K562 (cell line): ENCODE measurements at regions not wholly inside any gene's neighbourhood (a gene's known extent, or its start where the extent isn't known, plus 50 kb on each side); places are given as distances from the start of the nearest gene placed in this dataset.

Experiments
- ATAC-seq: fragments of 200-7000 bp; cut with Tn5 transposase; 3 replicates; pipeline ENCODE4 v1.9.1; 2020; ENCODE audit warnings: moderate library complexity
- BruUV-seq: library from RNA; stranded (reverse); fragments of 400-500 nt; replicated peaks from 2 replicates; lab custom pipeline; 2021; lab: Mats Ljungman, UMichigan
- CTCF ChIA-PET: fragments of 300-600 bp; formaldehyde crosslinking; extraction: SDS; loops from one replicate; lab custom pipeline; 2021; ENCODE audit warnings: low intra/inter-chr PET ratio; lab: Yijun Ruan, JAX
- POLR2A ChIA-PET: fragments of 300-600, 350-650 bp; sonication (Branson Sonifier 250); formaldehyde crosslinking; extraction: SDS; loops from one replicate; lab custom pipeline; 2021; ENCODE audit warnings: antibody characterized with exemption, inconsistent platforms; lab: Yijun Ruan, JAX
- DNase-seq, 4 experiments: peaks; one replicate each; pipeline versions ENCODE4 v3.0.0 to v3.0.0-alpha.2; 2011 to 2018; ENCODE audit warnings: low spot score in 3 of 4, mixed read lengths in 3 of 4; ENCODE audit errors: extremely low read depth in 1 of 4
- FAIRE-seq: peaks from 2 replicates; lab custom pipeline; 2011; peaks lifted over from hg19 to GRCh38; lab: Jason Lieb, UNC
- H2AFZ ChIP-seq: 2 replicates; pipeline ENCODE4 v1.6.0; 2011; ENCODE audit warnings: low read depth, low read length, control low read depth, inconsistent platforms
- H3K27ac ChIP-seq: fragments of 200-600 bp; 3 replicates; pipeline ENCODE4 v1.8.0; 2011; ENCODE audit warnings: low read depth, mild to moderate bottlenecking, control low read depth, inconsistent platforms, low read length, moderate library complexity, mixed read lengths; ENCODE audit errors: extremely low read depth
- H3K27me3 ChIP-seq, 2 experiments: fragments of 300-600 bp in 1 of 2; 2 replicates in 1 of 2; 3 replicates in 1 of 2; pipeline versions ENCODE4 v1.6.0 to v1.8.0; 2011; ENCODE audit warnings: inconsistent platforms in 2 of 2, low read length in 2 of 2, mild to moderate bottlenecking in 1 of 2, mixed read lengths in 1 of 2, moderate library complexity in 1 of 2; ENCODE audit not compliant: control insufficient read depth in 2 of 2, insufficient read depth in 2 of 2
- H3K36me3 ChIP-seq: fragments of 300-600 bp; 3 replicates; pipeline ENCODE4 v1.8.0; 2011; ENCODE audit warnings: mild to moderate bottlenecking, low read length, inconsistent platforms; ENCODE audit not compliant: control insufficient read depth, insufficient read depth
- H3K4me1 ChIP-seq, 2 experiments: fragments of 200-600 bp in 1 of 2; replicated peaks in 1 of 2; 2 replicates in 1 of 2; 3 replicates in 1 of 2; pipeline versions ENCODE4 v1.5.1 to v1.8.0; 2011; ENCODE audit warnings: inconsistent platforms in 2 of 2, low read length in 2 of 2, mild to moderate bottlenecking in 1 of 2, mixed read lengths in 1 of 2, moderate library complexity in 1 of 2; ENCODE audit not compliant: control insufficient read depth in 2 of 2, insufficient read depth in 2 of 2
- H3K4me2 ChIP-seq: 2 replicates; pipeline ENCODE4 v1.6.1; 2011; ENCODE audit warnings: low read length, control low read depth, inconsistent platforms, mixed read lengths; ENCODE audit not compliant: insufficient read depth
- H3K4me3 ChIP-seq: fragments of 200-600 bp; sonication (generic), shearing (Covaris generic); 2 replicates; pipeline ENCODE4 v1.5.1; 2016; ENCODE audit warnings: control low read depth, inconsistent platforms
- H3K79me2 ChIP-seq: fragments of 200-600 bp; 3 replicates; pipeline ENCODE4 v1.8.0; 2011; ENCODE audit warnings: low read length, inconsistent platforms; ENCODE audit not compliant: control insufficient read depth, insufficient read depth
- H3K9ac ChIP-seq, 2 experiments: 2 replicates each; pipeline versions ENCODE4 v1.6.0 to v1.6.1; 2011; ENCODE audit warnings: low read depth in 2 of 2, low read length in 2 of 2, control low read depth in 1 of 2, inconsistent platforms in 1 of 2, mild to moderate bottlenecking in 1 of 2, mixed read lengths in 1 of 2; ENCODE audit not compliant: insufficient read depth in 1 of 2
- H3K9me1 ChIP-seq: one replicate; pipeline ENCODE4 v1.6.0; 2011; ENCODE audit warnings: inconsistent platforms, mild to moderate bottlenecking, low read length, moderate library complexity; ENCODE audit not compliant: control insufficient read depth, insufficient read depth
- H3K9me3 ChIP-seq: replicated peaks from 2 replicates; pipeline ENCODE4 v1.5.1; 2011; ENCODE audit warnings: low read depth, low read length, inconsistent platforms; ENCODE audit not compliant: control insufficient read depth, insufficient read depth
- H4K20me1 ChIP-seq: replicated peaks from 2 replicates; pipeline ENCODE4 v1.6.1; 2011; ENCODE audit warnings: low read length, inconsistent platforms, mixed read lengths; ENCODE audit not compliant: control insufficient read depth, insufficient read depth
- BDP1 ChIP-seq: IDR thresholded peaks from 3 replicates; pipeline ENCODE4 v1.6.1; 2011; ENCODE audit not compliant: insufficient read length, insufficient read depth
- CXXC5 ChIP-seq: fragments of 250-450 bp; sonication (Bioruptor Pico); IDR thresholded peaks from 2 replicates; pipeline ENCODE4 v1.8.0; 2022; ENCODE audit warnings: inconsistent platforms, mild to moderate bottlenecking, moderate library complexity
- DPF2 ChIP-seq: fragments of 450-650 bp; IDR thresholded peaks from 2 replicates; pipeline ENCODE4 v1.6.1; 2016
- ETS2 ChIP-seq: IDR thresholded peaks from 2 replicates; pipeline ENCODE4 v1.6.1; 2016; ENCODE audit warnings: borderline replicate concordance, missing genetic modification characterization, mild to moderate bottlenecking, moderate library complexity, missing compliant biosample characterization; ENCODE audit not compliant: poor library complexity, severe bottlenecking
- ETV5 ChIP-seq: sonication (generic); formaldehyde crosslinking; IDR thresholded peaks from 2 replicates; pipeline ENCODE4 v1.4.0; 2020; ENCODE audit warnings: low read depth, mild to moderate bottlenecking, missing genetic modification reagents
- JUNB ChIP-seq: fragments of 450-650 bp; formaldehyde crosslinking; conservative IDR thresholded peaks from 2 replicates; pipeline ENCODE4 v1.4.0; 2020; ENCODE audit warnings: mild to moderate bottlenecking
- MEF2D ChIP-seq: conservative IDR thresholded peaks from 2 replicates; pipeline ENCODE4 v1.6.1; 2016; ENCODE audit warnings: low read depth, missing genetic modification characterization, missing compliant biosample characterization
- NFIX ChIP-seq: fragments of 250-450 bp; sonication (Bioruptor Pico); IDR thresholded peaks from 2 replicates; pipeline ENCODE4 v1.4.0; 2020; ENCODE audit warnings: low read depth, mild to moderate bottlenecking, moderate library complexity
- RAD51 ChIP-seq: fragments of 450-650 bp; IDR thresholded peaks from 2 replicates; pipeline ENCODE4 v1.7.1; 2016; ENCODE audit warnings: low read depth, mild to moderate bottlenecking, borderline replicate concordance
- RB1 ChIP-seq: fragments of 450-650 bp; IDR thresholded peaks from 2 replicates; pipeline ENCODE4 v1.6.1; 2017; ENCODE audit warnings: low read depth, mild to moderate bottlenecking
- SOX6 ChIP-seq: fragments of 450-650 bp; IDR thresholded peaks from 2 replicates; pipeline ENCODE4 v1.6.1; 2014; ENCODE audit warnings: mild to moderate bottlenecking
- TAF15 ChIP-seq: fragments of 200-400 bp; formaldehyde crosslinking; IDR thresholded peaks from 2 replicates; pipeline ENCODE4 v1.6.1; 2017; ENCODE audit warnings: mild to moderate bottlenecking, low read depth, low read length, moderate library complexity
- USF1 ChIP-seq: sonication (generic); formaldehyde crosslinking; IDR thresholded peaks from 2 replicates; pipeline ENCODE4 v1.9.0; 2022; ENCODE audit warnings: mild to moderate bottlenecking, missing genetic modification reagents
- ZFP1 ChIP-seq: fragments of 450-650 bp; formaldehyde crosslinking; IDR thresholded peaks from 2 replicates; pipeline ENCODE4 v1.4.0; 2020; ENCODE audit warnings: mild to moderate bottlenecking, mixed read lengths
- ZNF165 ChIP-seq: fragments of 250-450 bp; sonication (Bioruptor Pico); IDR thresholded peaks from 2 replicates; pipeline ENCODE4 v1.4.0; 2020; ENCODE audit warnings: borderline replicate concordance
- WGBS: fragments of 100-300 bp; shearing (Covaris generic); methylation state at CpG from one replicate; pipeline ENCODE4 v1.1.6; 2016; ENCODE audit warnings: low coverage, mixed read lengths; ENCODE audit not compliant: insufficient coverage; ENCODE audit errors: missing lambda C conversion rate; 5-methylcytosine and 5-hydroxymethylcytosine counted together
- in situ Hi-C: fragments of 300-500 bp; cut with MboI; formaldehyde crosslinking; loops from 4 replicates; pipeline ENCODE4 v1.15.0; 2018; ENCODE audit warnings: inconsistent platforms, mixed read lengths
- intact Hi-C: fragments of 100-400 bp; cut with micrococcal nuclease; formaldehyde crosslinking; loops from 2 replicates; pipeline ENCODE4 v1.14.2; 2022
- TF ChIP-seq, protein P1 (sequence below): sonication (generic); formaldehyde crosslinking; IDR thresholded peaks from 2 replicates; pipeline ENCODE4 v1.4.0; 2020; ENCODE audit warnings: mild to moderate bottlenecking, missing genetic modification reagents

DNA sequence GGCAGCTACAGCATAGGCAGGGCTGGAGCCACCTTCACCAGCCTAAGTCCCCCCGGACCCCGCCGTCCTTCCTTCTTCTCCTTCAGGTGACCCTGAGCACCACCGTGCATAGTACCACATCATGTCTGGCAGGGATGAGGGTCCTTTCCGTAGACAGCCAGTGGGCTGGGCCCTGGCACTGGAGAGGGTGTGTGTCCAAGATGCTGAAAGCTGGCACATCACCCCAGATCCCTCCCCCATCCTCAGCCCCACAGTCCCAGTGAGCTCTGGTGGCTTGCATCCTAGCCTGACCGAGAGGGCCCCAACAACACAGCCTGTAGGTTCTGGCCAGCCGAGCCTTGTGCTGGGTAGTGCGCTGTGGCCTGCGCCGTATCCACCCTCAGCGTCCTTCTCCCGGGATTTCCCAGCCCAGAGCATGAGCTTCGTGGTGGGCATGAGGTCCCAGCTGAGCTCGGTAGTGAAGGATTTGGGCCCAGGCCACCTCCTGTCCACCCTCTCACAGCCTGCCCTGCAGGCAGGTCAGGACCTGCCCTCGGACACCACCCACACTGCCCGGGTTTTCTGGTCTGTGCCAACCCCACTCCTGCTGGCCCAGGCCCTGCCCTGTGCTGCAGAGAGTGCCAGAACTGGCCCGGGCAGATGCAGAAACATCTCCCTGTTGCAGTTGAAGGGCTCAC, 1124.3 kb downstream of the BRD1 start (continued):
- no peak for TF ChIP-seq SOX6
- no peak for TF ChIP-seq ZFP1 (CRISPR knock-in tag)
- TF ChIP-seq RB1 = no peak
- TF ChIP-seq ETV5 (CRISPR knock-in tag) = no peak
- TF ChIP-seq, protein P1, sequence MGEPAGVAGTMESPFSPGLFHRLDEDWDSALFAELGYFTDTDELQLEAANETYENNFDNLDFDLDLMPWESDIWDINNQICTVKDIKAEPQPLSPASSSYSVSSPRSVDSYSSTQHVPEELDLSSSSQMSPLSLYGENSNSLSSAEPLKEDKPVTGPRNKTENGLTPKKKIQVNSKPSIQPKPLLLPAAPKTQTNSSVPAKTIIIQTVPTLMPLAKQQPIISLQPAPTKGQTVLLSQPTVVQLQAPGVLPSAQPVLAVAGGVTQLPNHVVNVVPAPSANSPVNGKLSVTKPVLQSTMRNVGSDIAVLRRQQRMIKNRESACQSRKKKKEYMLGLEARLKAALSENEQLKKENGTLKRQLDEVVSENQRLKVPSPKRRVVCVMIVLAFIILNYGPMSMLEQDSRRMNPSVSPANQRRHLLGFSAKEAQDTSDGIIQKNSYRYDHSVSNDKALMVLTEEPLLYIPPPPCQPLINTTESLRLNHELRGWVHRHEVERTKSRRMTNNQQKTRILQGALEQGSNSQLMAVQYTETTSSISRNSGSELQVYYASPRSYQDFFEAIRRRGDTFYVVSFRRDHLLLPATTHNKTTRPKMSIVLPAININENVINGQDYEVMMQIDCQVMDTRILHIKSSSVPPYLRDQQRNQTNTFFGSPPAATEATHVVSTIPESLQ (CRISPR knock-in tag) = no peak
- no peak for TF ChIP-seq ZNF165 (CRISPR knock-in tag)

DNA sequence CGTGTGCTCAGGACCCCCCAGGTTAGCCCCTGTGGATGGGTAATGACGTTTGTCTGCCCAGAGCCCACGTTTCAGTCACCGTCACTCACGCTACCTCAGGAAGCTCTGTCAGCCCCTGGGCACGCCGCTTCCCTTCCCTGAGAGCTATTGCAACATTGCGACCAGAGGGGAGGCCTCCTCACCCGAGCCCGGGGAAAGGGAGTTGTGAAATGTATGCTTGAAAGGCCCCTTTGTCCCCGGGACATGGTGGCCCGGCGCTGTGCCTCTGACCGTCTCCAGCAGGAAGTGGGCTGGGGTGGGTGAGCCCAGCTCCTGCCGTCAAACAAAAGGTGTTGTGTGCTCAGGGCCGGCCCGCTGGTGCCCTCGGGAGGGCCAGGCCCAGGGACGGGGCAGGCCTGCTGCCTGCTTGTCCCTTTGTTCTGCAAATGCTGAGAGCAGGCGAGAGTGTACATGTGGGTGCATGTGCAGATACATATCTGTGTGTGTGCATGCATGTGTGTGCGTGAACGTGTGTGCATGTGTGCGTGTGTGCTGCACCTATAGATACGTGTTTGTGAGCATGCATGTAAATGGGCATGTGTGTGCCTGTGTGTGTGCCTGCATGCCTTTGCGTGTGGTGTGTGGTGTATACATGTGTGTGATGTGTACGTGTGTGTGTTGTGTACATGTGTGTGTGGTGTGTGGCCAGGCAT, 1125.0 kb downstream of the BRD1 start:
- no peak overlapping the region for H3K4me3 ChIP-seq
- H3K9ac ChIP-seq = no peak overlapping the region
- intact Hi-C loops (no loop called here), in situ Hi-C loops (no loop called here)
- H3K79me2 ChIP-seq = no peaks in the 10 kb centered on the region
- TF ChIP-seq BDP1 (no peak), MEF2D (tag) (no peak), USF1 (CRISPR knock-in tag) (no peak), CXXC5 (CRISPR knock-in tag) (no peak), ETS2 (tag) (no peak), JUNB (CRISPR knock-in tag) (no peak), DPF2 (no peak), TAF15 (no peak), RAD51 (no peak), NFIX (CRISPR knock-in tag) (no peak)
- H3K9me3 ChIP-seq = no peaks in the 10 kb centered on the region
- H3K4me2 ChIP-seq = no peak overlapping the region
- no TSS peak for BruUV-seq
- ChIA-PET CTCF (no interaction called here), POLR2A (interaction anchor here (0.6 kb wide), 1 partner anchor 147 kb away, joined by 3 read pairs; no protein-coding TSS in a partner anchor)
- no peaks in the 10 kb centered on the region for H3K4me1 ChIP-seq
- FAIRE-seq = no peak
- WGBS = 1% methylated on average over 18 of the region's 26 CpGs
- ATAC-seq = no peak
- H4K20me1 ChIP-seq = no peaks in the 10 kb centered on the region; the same call in 1 of the 2 replicates
- DNase-seq = no peak
- H3K9me1 ChIP-seq = no peaks in the 10 kb centered on the region
- no peak overlapping the region for H3K27ac ChIP-seq
- no peaks in the 10 kb centered on the region for H3K36me3 ChIP-seq
- no peaks in the 10 kb centered on the region; a peak in 2 of 5 replicates for H3K27me3 ChIP-seq
- no peak overlapping the region for H2AFZ ChIP-seq
